Stimulated activated CD8-positive, alpha-beta memory T cell treated with anti-CD3 and anti-CD28 coated beads, Interleukin-12 subunit alpha, Interleukin-12 subunit beta, amount 100 ng/mL, for 24 hours (primary cell): ENCODE measurements at regions not wholly inside any gene's neighbourhood (a gene's known extent, or its start where the extent isn't known, plus 50 kb on each side); places are given as distances from the start of the nearest gene placed in this dataset.

Source experiments
- DNase-seq: peaks from one replicate; pipeline ENCODE4 v3.0.0-alpha.2; 2020; ENCODE audit errors: extremely low read depth

- DNase-seq: no peak
Observed at GRCh38 chr17:5785867-5786509, 201.7 kb upstream of the NLRP1 start.

DNA sequence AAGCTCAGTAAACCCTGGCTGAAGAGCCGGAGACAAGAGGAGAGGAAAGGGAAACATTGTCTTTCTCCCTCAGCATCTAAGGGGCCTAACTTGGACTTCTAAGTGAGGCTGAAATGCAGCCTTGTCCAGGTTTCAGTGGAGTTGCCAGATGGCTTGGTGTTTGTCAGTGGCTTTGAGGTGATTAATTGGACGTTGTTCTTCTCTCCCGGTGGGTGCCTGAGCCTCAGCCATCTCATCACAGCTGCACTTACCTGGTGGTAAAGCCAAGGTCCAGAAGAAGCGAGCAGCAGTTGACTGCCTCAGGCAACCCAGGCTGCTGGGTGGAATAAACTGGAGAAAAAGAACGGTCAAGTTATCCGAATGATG, 202.2 kb upstream of the NLRP1 start:
- no peak for DNase-seq

DNA sequence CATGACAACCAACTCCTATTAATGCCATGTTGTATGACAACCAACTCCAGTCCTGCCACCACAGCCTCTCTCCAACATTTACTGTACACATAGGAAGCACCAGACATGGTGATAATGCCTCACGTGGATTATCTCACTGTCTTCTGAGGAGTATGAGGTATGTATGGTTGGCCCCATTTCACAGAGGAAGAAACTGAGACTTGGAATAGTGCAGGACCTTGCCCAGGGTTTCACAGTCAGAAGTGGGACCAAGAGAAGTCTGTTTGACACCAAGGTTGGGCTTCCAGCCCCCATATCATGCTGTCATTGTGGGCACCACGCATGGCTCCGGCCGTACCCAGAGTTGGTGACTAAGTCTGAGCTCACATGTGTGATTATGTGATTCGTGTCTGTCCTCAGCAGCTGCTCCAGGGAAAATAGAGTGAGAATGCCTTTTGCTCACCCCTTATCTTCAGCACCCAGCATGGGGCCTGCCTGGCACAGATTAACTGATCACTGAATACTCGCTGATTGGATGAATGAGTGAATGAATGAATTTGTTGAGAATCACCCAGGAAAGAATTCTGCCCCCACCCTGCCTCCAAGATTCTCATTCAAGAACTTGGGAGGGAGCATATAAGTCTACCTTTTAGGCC, 204.1 kb upstream of the NLRP1 start:
- no peak for DNase-seq

GRCh38 chr17:5789528-5789927, 205.2 kb upstream of the NLRP1 start:
- DNase-seq: no peak

- no peak for DNase-seq
Observed at GRCh38 chr17:5793157-5793556, 208.8 kb upstream of the NLRP1 start.

- no peak for DNase-seq
Observed at GRCh38 chr17:5793899-5794298, 209.6 kb upstream of the NLRP1 start.

DNA sequence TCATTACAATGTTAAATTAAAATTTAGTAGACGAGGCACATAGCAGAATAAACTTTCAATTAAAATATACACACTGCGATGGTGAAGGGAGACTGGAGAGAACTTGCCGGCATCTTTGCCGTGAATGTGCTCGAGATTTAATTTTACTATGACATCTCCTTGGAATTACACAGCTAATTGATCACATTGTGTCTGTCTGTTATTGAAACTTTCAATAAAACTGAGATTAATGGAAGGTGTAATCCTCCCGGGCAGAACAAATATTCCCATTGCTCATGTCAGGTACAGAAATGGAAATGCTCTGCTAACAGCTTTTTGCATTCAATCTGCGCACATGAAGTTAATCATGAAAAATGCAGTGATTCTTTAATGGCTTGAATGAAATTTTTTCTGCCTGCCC, 210.1 kb upstream of the NLRP1 start:
- DNase-seq: no peak

- DNase-seq: no peak
Observed at GRCh38 chr17:5794881-5795506, 210.7 kb upstream of the NLRP1 start.

DNA sequence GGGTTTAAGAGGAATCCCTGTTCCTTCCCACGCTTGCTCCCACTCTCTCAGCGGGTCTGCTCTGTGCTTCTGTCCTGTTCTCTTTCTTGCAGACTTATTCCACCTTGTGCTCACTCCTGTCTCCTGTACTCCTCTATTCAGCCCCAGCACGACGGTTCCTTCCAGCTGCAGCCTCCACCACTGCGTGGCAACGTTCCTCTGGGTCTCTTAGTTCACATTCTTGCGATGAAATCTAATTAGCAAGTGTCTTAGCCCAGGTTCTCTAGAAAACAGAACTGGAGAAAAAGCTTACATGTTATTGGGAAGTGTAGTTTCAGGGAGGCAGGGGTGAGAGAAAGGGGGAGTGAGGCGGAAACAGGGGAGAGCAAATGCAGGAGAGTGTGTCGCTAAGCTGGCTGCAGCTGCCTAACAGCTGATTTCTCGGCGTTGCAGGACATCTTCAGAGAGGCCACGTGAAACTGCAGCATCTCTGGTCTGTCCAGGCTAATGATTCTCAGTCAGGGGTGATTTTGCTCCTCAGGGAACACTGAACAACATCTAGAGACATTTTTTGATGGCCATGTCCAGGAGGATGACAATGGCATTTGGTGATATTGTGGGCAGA, 213.2 kb upstream of the NLRP1 start:
- no peak for DNase-seq

DNA sequence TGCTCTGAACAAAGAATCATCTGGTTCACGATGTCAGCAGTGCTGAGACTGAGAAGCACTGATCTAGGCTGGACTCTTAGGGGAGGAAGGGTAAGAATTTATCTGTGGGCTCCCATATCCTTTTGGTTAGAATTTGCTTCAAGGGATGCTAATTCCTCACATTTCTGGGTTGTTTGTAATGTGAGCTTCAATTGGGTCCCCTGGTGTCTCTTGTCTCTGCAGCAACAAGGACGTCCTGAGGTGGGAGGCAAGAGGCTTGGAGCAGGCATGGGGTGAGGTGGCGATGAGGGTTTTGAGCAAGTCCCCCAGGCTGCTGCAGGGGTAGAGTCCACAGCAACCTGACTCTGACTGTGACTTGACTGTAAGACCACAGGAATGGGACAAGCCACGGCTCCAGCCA, 213.8 kb upstream of the NLRP1 start:
- DNase-seq: no peak

- DNase-seq: no peak
Observed at GRCh38 chr17:5800131-5800530, 215.8 kb upstream of the NLRP1 start.

- DNase-seq: no peak
Observed at GRCh38 chr17:5800646-5801045, 216.3 kb upstream of the NLRP1 start.

GRCh38 chr17:5804251-5804650, 219.9 kb upstream of the NLRP1 start:
- no peak for DNase-seq

DNA sequence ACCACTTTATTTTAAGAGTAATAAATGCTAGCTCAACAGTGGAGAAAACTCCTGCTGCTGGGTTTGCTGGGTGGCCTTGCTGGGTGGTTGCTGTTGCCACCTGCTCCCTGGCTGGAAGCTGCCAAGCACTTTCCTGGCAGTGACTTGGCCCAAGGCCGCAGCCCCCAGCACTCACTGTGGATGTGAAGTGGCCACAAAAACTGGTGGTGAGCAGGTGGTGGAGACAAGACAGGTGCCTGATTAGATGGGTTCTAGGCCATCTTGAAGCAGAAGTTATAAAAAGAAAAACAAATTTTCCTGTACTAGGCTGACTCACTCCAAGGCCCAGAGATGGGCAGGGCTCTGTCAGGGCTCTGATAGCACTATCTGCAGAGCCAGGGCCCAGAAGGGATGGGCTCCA, 224.7 kb upstream of the NLRP1 start:
- no peak for DNase-seq

DNA sequence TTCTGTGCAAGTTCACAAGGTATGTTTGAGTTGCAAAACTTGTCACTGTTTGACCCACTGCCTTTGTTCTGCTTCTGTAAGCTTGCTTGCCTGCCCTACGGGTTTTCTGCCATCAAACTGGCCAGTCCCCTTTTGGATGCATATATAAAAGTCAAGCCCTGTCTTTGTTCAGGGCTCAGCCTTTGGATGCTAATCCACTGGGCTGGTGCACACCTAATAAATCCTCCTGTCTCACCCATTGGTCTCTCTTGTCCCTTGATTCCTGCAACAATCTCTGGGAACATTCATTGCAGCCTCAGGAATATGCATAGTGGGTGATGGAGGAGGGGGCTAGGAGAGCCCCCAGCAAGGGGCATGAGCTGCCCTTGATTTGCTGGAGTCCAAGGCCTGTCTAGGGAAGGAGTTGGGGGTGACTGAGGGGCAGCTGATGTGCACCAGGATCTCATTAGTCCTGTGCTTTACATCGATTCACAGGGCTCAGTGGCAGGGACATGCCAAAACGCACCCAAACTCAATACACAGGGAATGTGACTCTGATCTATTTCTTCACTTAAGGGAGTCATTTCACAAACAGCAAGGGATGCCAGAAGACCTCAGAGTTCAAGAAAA, 225.4 kb upstream of the NLRP1 start:
- no peak for DNase-seq

DNA sequence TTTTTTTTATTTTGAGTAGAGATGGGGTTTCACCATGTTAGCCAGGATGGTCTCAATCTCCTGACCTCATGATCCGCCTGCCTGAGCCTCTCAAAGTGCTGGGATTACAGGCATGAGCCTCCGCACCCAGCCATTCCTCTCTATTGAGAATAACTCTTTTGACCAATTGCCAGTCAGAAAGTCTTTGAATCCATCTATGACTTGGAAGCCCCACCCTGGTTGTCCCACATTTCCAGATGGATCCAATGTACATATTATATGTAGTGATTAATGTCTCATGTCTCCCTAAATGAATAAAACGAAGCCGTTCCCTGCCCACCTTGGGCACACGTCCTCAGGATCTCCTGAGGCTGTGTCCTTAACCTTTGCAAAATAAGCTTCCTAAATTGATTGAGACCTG, 228.3 kb upstream of the NLRP1 start:
- no peak for DNase-seq

GRCh38 chr17:5813357-5813756, 229.0 kb upstream of the NLRP1 start:
- DNase-seq: no peak

GRCh38 chr17:5815396-5815795, 231.1 kb upstream of the NLRP1 start:
- no peak for DNase-seq

DNA sequence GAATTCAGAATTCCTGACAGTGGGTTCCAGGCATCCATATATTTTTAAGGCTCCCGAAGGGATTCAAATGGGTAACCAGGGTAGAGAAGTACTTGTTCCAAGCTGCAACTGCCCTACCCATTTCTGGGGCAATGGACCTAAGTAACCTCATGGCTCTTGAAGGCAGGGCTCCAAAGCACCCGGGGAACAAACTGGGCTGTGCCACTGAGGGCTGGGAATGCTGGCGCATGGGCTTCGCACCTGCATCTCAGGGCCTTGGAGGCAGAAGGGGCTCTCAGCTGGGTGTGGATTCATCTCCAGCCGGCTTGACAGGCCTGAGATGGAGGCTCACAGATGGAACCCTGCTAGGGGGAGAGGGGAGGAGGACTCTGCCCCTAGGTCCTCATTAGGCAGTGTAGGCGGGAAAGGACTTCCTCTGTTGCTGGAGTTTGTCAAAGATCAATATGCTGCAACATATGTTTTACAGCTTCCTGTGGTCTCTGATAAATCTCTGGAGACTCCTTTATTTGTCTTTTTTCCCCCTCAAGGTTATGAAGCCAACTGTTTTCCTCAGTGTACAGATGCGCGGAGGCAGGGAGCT, 232.3 kb upstream of the NLRP1 start:
- DNase-seq: no peak

GRCh38 chr17:5817475-5818395, 233.4 kb upstream of the NLRP1 start:
- no peak for DNase-seq

DNA sequence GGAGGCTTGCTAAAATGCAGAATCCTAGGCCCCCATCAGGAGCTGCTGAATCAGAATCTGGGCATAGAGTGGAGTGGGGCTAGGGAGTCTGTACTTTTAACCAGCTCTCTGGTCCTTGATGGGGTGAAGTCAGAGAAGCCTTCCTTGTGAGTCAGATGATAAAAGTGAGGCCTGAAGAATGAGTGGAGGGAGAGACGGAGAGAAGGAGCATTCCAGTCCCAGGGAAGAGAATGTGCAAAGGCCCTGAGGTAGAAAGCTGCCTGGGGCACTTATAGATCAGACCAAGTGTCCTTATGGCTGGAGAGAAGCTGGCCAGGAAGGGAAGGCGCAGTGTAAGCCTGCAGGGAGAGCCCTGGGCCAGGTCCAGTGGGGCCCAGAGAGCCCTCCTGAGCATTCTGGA, 235.1 kb upstream of the NLRP1 start:
- no peak for DNase-seq
